Astrocyte (in vitro differentiated cells and primary cell): ENCODE measurements at regions not wholly inside any gene's neighbourhood (a gene's known extent, or its start where the extent isn't known, plus 50 kb on each side); places are given as distances from the start of the nearest gene placed in this dataset.

Experiments
- DNase-seq: peaks from one replicate; pipeline ENCODE4 v3.0.0-alpha.2; 2010; ENCODE audit warnings: low read depth
- FAIRE-seq: peaks from 2 replicates; lab custom pipeline; 2011; peaks lifted over from hg19 to GRCh38; lab: Jason Lieb, UNC
- H2AFZ ChIP-seq: 2 replicates; pipeline ENCODE4 v1.6.0; 2012; ENCODE audit warnings: low read depth, low read length, inconsistent platforms
- H3K27ac ChIP-seq: 2 replicates; pipeline ENCODE4 v1.5.1; 2011; ENCODE audit warnings: low read depth, low read length, inconsistent platforms
- H3K27me3 ChIP-seq: 2 replicates; pipeline ENCODE4 v1.6.0; 2011; ENCODE audit warnings: low read length, inconsistent platforms; ENCODE audit not compliant: insufficient read depth
- H3K36me3 ChIP-seq: 2 replicates; pipeline ENCODE4 v1.5.1; 2011; ENCODE audit warnings: low read length, inconsistent platforms; ENCODE audit not compliant: insufficient read depth
- H3K4me1 ChIP-seq: 2 replicates; pipeline ENCODE4 v1.5.1; 2011; ENCODE audit warnings: low read length, inconsistent platforms; ENCODE audit not compliant: insufficient read depth
- H3K4me2 ChIP-seq: 2 replicates; pipeline ENCODE4 v1.6.0; 2012; ENCODE audit warnings: low read length, inconsistent platforms
- H3K4me3 ChIP-seq: 2 replicates; pipeline ENCODE4 v1.5.1; 2011; ENCODE audit warnings: low read depth, mild to moderate bottlenecking, low read length, inconsistent platforms; ENCODE audit not compliant: insufficient read depth
- H3K79me2 ChIP-seq: 2 replicates; pipeline ENCODE4 v1.6.0; 2012; ENCODE audit warnings: mild to moderate bottlenecking, low read length, inconsistent platforms; ENCODE audit not compliant: insufficient read depth
- H3K9ac ChIP-seq: 2 replicates; pipeline ENCODE4 v1.6.0; 2012; ENCODE audit warnings: mild to moderate bottlenecking, low read length, inconsistent platforms
- H3K9me3 ChIP-seq: 2 replicates; pipeline ENCODE4 v1.5.1; 2012; ENCODE audit warnings: low read depth, mild to moderate bottlenecking, low read length, inconsistent platforms; ENCODE audit not compliant: insufficient read depth
- H4K20me1 ChIP-seq: 2 replicates; pipeline ENCODE4 v1.6.0; 2012; ENCODE audit warnings: low read length, inconsistent platforms; ENCODE audit not compliant: insufficient read depth
- H3K27ac Mint-ChIP-seq: one replicate; pipeline ENCODE4 v1.8.0; 2021; ENCODE audit warnings: mild to moderate bottlenecking, mixed read lengths; ENCODE audit not compliant: unreplicated experiment
- H3K27me3 Mint-ChIP-seq: one replicate; pipeline ENCODE4 v1.8.0; 2021; ENCODE audit warnings: low read depth, mixed read lengths; ENCODE audit not compliant: unreplicated experiment
- H3K36me3 Mint-ChIP-seq: one replicate; pipeline ENCODE4 v1.8.0; 2021; ENCODE audit warnings: low read depth, mixed read lengths; ENCODE audit not compliant: unreplicated experiment
- H3K4me1 Mint-ChIP-seq: one replicate; pipeline ENCODE4 v1.8.0; 2021; ENCODE audit warnings: low read depth, mixed read lengths; ENCODE audit not compliant: unreplicated experiment
- H3K4me3 Mint-ChIP-seq: one replicate; pipeline ENCODE4 v1.8.0; 2021; ENCODE audit warnings: mild to moderate bottlenecking, moderate library complexity, mixed read lengths; ENCODE audit not compliant: unreplicated experiment
- H3K9me3 Mint-ChIP-seq: one replicate; pipeline ENCODE4 v1.8.0; 2021; ENCODE audit warnings: mild to moderate bottlenecking, mixed read lengths; ENCODE audit not compliant: unreplicated experiment
- CTCF ChIP-seq: IDR thresholded peaks from 2 replicates; pipeline ENCODE4 v1.5.1; 2011; ENCODE audit warnings: low read depth, mild to moderate bottlenecking, inconsistent platforms, low read length, moderate library complexity; ENCODE audit not compliant: insufficient read depth
- EZH2 ChIP-seq: IDR thresholded peaks from 2 replicates; pipeline ENCODE4 v1.6.1; 2012; ENCODE audit warnings: mild to moderate bottlenecking, low read length, inconsistent platforms; ENCODE audit not compliant: insufficient read depth

- FAIRE-seq (no peak), DNase-seq (no peak)
- no peaks in the 10 kb centered on the region for H4K20me1 ChIP-seq
- H3K36me3 ChIP-seq, result no peaks in the 10 kb centered on the region
- no peaks in the 10 kb centered on the region for H3K27me3 ChIP-seq
- no peak overlapping the region for H2AFZ ChIP-seq
- H3K4me3 ChIP-seq, result no peak overlapping the region
- H3K79me2 ChIP-seq, result no peaks in the 10 kb centered on the region
- no peaks in the 10 kb centered on the region for H3K4me1 ChIP-seq
- TF ChIP-seq EZH2, result no peak
- TF ChIP-seq CTCF, result no peak
- no peak overlapping the region for H3K9ac ChIP-seq
- Mint-ChIP-seq H3K9me3 (no peaks in the 10 kb centered on the region), H3K4me1 (no peaks in the 10 kb centered on the region), H3K27me3 (peaks cover 26% of the 10 kb centered on the region), H3K27ac (no peak overlapping the region), H3K36me3 (no peaks in the 10 kb centered on the region), H3K4me3 (no peak overlapping the region)
- no peaks in the 10 kb centered on the region for H3K9me3 ChIP-seq
- no peak overlapping the region for H3K27ac ChIP-seq
- no peak overlapping the region for H3K4me2 ChIP-seq
Measured at GRCh38 chr16:51960931-51961330, 586.0 kb downstream of the TOX3 start.

- H3K79me2 ChIP-seq, result no peaks in the 10 kb centered on the region
- H3K4me1 ChIP-seq, result no peaks in the 10 kb centered on the region
- Mint-ChIP-seq H3K27me3 (peaks cover 6% of the 10 kb centered on the region), H3K4me1 (peaks cover 3% of the 10 kb centered on the region), H3K9me3 (no peaks in the 10 kb centered on the region), H3K4me3 (no peak overlapping the region), H3K36me3 (no peaks in the 10 kb centered on the region), H3K27ac (no peak overlapping the region)
- H3K9me3 ChIP-seq, result no peaks in the 10 kb centered on the region
- H3K4me3 ChIP-seq, result no peak overlapping the region
- no peaks in the 10 kb centered on the region for H3K27me3 ChIP-seq
- no peaks in the 10 kb centered on the region for H3K36me3 ChIP-seq
- H3K27ac ChIP-seq, result no peak overlapping the region
- H2AFZ ChIP-seq, result no peak overlapping the region
- no peak overlapping the region for H3K4me2 ChIP-seq
- H4K20me1 ChIP-seq, result no peaks in the 10 kb centered on the region
- H3K9ac ChIP-seq, result no peak overlapping the region
- FAIRE-seq (no peak), DNase-seq (no peak)
- no peak for TF ChIP-seq CTCF
- no peak for TF ChIP-seq EZH2
Measured at GRCh38 chr16:51953286-51953985, 593.5 kb downstream of the TOX3 start.

- TF ChIP-seq EZH2 (no peak), CTCF (no peak)
- no peak overlapping the region for H3K27ac Mint-ChIP-seq
- Histone ChIP-seq H4K20me1 (no peaks in the 10 kb centered on the region), H3K4me1 (no peaks in the 10 kb centered on the region), H3K36me3 (no peaks in the 10 kb centered on the region), H3K27me3 (no peaks in the 10 kb centered on the region), H3K4me2 (no peak overlapping the region), H2AFZ (no peak overlapping the region), H3K27ac (no peak overlapping the region), H3K79me2 (no peaks in the 10 kb centered on the region), H3K4me3 (no peak overlapping the region), H3K9me3 (no peaks in the 10 kb centered on the region), H3K9ac (no peak overlapping the region)
- DNase-seq (no peak), FAIRE-seq (no peak)
- H3K4me3 Mint-ChIP-seq, result no peak overlapping the region
- no peaks in the 10 kb centered on the region for H3K9me3 Mint-ChIP-seq
- H3K36me3 Mint-ChIP-seq, result no peaks in the 10 kb centered on the region
- H3K27me3 Mint-ChIP-seq, result peaks cover 3% of the 10 kb centered on the region
- peaks cover 3% of the 10 kb centered on the region for H3K4me1 Mint-ChIP-seq
Measured at GRCh38 chr16:51952500-51952899, 594.4 kb downstream of the TOX3 start.
